HEK293 (cell line): ENCODE measurements at regions not wholly inside any gene's neighbourhood (a gene's known extent, or its start where the extent isn't known, plus 50 kb on each side); places are given as distances from the start of the nearest gene placed in this dataset.
"Not testable (repeated sequence)": the region's sequence is repeated elsewhere in the genome, so short reads cannot be mapped to it uniquely, and the experiment has no call there.

Source experiments
- CTCF ChIP-seq: fragments of 450-650 bp; formaldehyde crosslinking; IDR thresholded peaks from 2 replicates; pipeline ENCODE4 v1.5.1; 2016; ENCODE audit warnings: missing biosample characterization, missing genetic modification characterization
- HOXD13 ChIP-seq: sonication (generic); formaldehyde crosslinking; IDR thresholded peaks from 2 replicates; pipeline ENCODE4 v1.8.0; 2022; ENCODE audit warnings: missing genetic modification reagents, borderline replicate concordance
- ZBTB48 ChIP-seq: fragments of 450-650 bp; formaldehyde crosslinking; IDR thresholded peaks from 2 replicates; pipeline ENCODE4 v1.5.1; 2016; ENCODE audit warnings: missing biosample characterization, missing genetic modification characterization
- ZNF292 ChIP-seq: fragments of 450-650 bp; formaldehyde crosslinking; IDR thresholded peaks from 2 replicates; pipeline ENCODE4 v1.5.1; 2016; ENCODE audit warnings: low read depth, missing biosample characterization, missing genetic modification characterization, borderline replicate concordance
- ZNF610 ChIP-seq: fragments of 450-650 bp; formaldehyde crosslinking; IDR thresholded peaks from 2 replicates; pipeline ENCODE4 v1.5.1; 2016; ENCODE audit warnings: missing biosample characterization, missing genetic modification characterization, borderline replicate concordance

GRCh38 chr20:25864963-25865714, 168.5 kb upstream of the ZNF337 start:
- not testable (repeated sequence) for TF ChIP-seq ZNF292; CTCF (tag by site-specific recombination); HOXD13; ZBTB48 (tag by site-specific recombination); ZNF610
